COLO829 (cell line): ENCODE measurements at regions not wholly inside any gene's neighbourhood (a gene's known extent, or its start where the extent isn't known, plus 50 kb on each side); places are given as distances from the start of the nearest gene placed in this dataset.

Experiments used
- DNase-seq: peaks from one replicate; pipeline ENCODE4 v3.0.0; 2012; ENCODE audit warnings: low spot score

DNA sequence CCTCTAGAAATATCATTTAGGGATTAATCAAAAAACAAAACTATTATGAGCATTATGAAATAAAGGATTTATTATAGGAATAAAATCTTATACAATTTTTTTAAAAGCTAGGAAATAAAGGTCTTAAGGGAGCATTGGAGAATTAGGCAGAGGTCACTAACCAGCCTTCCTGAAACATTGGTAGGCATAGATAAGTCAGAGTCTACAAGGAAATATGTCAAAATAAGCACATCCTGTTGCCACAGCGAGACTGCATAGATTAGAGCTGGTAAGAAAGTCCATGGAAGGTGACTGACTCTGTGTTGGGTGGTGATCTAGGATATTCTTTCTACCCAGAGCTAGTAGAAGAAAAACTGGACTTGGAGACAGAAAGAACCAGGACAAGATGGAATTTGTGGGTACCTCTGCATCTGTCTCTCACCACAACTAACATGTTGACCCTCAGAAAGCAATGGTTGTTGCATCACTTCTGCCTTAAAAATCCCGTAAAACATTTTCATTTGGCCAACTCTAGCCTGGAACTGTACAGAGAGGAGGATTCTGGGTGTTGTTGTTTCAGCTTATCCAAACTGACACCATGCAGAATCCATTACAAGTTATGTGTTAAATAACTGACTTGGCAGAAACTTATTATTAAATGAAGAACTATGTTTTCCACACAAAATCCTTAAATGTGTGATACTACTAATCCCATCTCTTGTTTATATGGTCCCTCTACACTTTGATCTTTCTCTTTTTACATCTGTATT is 77.1 kb downstream of the FBXO5 start:
- no peak for DNase-seq

DNA sequence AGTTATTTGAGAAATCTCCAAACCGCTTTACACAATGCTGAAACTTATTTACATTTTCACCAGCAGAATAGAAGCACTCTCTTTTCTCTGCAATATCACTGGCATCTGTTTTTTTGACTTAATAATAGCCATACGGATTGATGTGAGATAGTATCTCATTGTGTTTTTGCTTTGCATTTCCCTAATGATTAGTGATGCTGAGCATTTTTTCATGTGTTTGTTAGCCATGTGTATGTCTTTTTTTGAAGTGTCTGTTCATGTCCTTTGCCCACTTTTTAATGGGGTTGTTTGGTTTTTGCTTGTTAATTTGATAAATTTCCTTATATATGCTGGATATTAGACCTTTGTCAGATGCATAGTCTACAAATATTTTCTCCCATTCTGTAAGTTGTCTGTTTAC is 73.6 kb downstream of the FBXO5 start:
- no peak for DNase-seq

DNA sequence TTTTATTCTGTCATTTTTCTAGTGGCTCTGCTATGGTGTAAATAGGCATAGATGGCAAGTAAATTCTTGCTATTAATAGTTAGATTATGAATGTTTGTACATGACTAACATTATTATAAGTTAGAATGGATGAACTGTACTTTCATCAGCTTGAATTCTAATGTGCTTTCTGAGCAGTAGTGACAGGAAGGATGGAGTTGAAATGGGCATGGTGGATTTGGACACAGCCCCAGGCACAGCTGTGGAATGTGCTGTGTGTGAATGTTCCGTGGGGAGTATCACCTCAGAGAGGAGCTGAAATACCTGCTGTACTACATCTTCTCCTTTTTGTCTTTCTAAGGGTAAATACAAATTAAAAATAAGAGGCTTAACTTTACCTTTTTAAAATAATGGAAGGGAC is 66.8 kb downstream of the FBXO5 start:
- DNase-seq = no peak

DNA sequence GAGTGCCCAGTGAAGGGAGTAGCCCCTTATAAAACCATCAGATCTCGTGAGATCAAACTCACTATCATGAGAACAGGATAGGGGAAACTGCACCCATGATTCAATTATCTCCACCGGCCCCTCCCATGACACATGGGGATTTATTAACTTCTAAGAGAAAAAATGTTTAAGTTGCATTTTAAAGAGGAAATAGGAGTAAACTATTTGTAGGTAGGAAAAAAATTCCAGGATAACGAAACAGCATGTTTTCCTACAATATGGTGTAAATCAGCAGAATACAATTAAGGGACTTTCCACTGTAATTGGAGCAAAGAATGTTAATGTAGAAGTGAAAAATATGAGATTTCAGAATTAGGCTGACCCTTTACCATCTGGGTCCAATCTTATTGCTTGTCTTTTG is 63.9 kb downstream of the FBXO5 start:
- DNase-seq = no peak

DNA sequence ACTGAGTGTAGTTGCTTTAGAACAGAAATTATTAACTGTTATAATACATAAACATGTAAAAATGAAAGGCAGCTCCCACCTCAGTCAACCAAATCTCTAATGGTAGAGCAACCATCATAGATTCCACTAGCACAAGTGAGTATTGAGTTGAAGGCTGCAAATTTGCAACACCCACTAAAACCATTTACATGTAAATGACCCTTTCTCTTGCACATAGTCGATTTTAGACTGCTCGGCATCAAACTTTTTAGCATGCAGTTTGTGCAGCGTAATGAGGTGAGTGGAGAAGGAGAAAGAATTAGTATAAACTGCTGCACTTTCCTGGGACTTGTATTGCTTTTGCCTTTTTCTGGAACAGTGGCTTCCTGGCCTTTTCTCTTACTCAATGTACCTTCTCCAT is 62.8 kb downstream of the FBXO5 start:
- DNase-seq = no peak
